Nephron progenitor cell (in vitro differentiated cells): ENCODE measurements at regions not wholly inside any gene's neighbourhood (a gene's known extent, or its start where the extent isn't known, plus 50 kb on each side); places are given as distances from the start of the nearest gene placed in this dataset.

ENCODE experiments used
- DNase-seq: peaks from one replicate; pipeline ENCODE4 v3.0.0; 2021
- H3K27ac Mint-ChIP-seq: 2 replicates; pipeline ENCODE4 v1.8.0; 2021; ENCODE audit warnings: mild to moderate bottlenecking, moderate library complexity, mixed read lengths
- H3K27me3 Mint-ChIP-seq: 2 replicates; pipeline ENCODE4 v1.8.0; 2021; ENCODE audit warnings: mild to moderate bottlenecking, low read depth, mixed read lengths; ENCODE audit not compliant: poor library complexity
- H3K36me3 Mint-ChIP-seq: 2 replicates; pipeline ENCODE4 v1.8.0; 2021; ENCODE audit warnings: low read depth, mixed read lengths
- H3K4me1 Mint-ChIP-seq: 2 replicates; pipeline ENCODE4 v1.8.0; 2021; ENCODE audit warnings: mixed read lengths
- H3K4me3 Mint-ChIP-seq: 2 replicates; pipeline ENCODE4 v1.8.0; 2021; ENCODE audit warnings: mild to moderate bottlenecking, moderate library complexity, mixed read lengths
- H3K9me3 Mint-ChIP-seq: 2 replicates; pipeline ENCODE4 v1.8.0; 2021; ENCODE audit warnings: mild to moderate bottlenecking, moderate library complexity, mixed read lengths
- TF ChIP-seq, protein P1 (sequence below): fragments of 200-600 bp; sonication (generic); IDR thresholded peaks from 2 replicates; pipeline ENCODE4 v1.5.0; 2021; ENCODE audit warnings: antibody characterized with exemption

DNA sequence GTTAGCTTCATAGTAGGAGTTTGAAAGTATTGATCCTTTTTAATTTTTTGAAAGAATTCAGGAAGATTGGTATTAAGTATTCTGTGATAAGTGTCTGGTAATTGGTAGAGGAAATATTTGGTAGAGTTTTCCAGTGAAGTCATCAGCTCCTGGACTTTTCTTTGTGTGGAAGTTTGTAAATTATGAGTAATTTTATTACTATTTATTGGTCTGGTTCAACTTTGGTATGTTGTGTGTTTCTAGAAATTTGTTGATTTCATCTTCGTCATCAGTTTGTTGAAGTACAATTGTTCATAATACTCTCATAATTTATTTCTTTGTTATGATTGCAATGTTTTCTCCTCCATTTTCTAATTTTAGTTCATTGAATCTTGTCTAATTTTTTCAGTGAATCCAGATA is 832.0 kb downstream of the OTOL1 start:
- H3K4me3 Mint-ChIP-seq, result no peak overlapping the region
- H3K36me3 Mint-ChIP-seq, result no peaks in the 10 kb centered on the region
- TF ChIP-seq, protein P1, sequence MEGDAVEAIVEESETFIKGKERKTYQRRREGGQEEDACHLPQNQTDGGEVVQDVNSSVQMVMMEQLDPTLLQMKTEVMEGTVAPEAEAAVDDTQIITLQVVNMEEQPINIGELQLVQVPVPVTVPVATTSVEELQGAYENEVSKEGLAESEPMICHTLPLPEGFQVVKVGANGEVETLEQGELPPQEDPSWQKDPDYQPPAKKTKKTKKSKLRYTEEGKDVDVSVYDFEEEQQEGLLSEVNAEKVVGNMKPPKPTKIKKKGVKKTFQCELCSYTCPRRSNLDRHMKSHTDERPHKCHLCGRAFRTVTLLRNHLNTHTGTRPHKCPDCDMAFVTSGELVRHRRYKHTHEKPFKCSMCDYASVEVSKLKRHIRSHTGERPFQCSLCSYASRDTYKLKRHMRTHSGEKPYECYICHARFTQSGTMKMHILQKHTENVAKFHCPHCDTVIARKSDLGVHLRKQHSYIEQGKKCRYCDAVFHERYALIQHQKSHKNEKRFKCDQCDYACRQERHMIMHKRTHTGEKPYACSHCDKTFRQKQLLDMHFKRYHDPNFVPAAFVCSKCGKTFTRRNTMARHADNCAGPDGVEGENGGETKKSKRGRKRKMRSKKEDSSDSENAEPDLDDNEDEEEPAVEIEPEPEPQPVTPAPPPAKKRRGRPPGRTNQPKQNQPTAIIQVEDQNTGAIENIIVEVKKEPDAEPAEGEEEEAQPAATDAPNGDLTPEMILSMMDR, result no peak
- peaks cover 6% of the 10 kb centered on the region for H3K9me3 Mint-ChIP-seq
- H3K27ac Mint-ChIP-seq, result no peak overlapping the region
- H3K27me3 Mint-ChIP-seq, result no peaks in the 10 kb centered on the region
- no peaks in the 10 kb centered on the region for H3K4me1 Mint-ChIP-seq
- no peak for DNase-seq

DNA sequence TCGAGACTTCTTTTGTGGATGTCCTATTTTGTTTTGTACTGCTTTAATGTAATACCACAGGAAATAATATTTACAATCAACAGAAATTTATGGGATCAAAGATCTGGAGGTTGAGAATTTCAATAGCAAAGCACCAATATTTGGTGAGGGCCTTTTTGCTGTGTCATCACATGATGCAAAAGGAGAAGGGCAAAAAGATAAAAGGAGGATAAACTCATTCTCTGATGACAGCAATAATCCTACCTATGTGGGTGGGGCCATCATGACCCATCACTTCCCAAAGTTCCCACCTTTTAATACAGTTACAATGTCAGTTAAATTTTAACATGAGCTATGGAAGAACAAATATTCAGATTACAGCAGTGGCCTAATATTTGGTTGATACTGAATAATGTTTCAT is 832.9 kb downstream of the OTOL1 start:
- no peak for DNase-seq
- Mint-ChIP-seq H3K9me3 (peaks cover 15% of the 10 kb centered on the region), H3K4me1 (no peaks in the 10 kb centered on the region), H3K27me3 (no peaks in the 10 kb centered on the region), H3K4me3 (no peak overlapping the region), H3K36me3 (peaks cover 6% of the 10 kb centered on the region), H3K27ac (no peak overlapping the region)
- TF ChIP-seq, protein P1, result no peak

DNA sequence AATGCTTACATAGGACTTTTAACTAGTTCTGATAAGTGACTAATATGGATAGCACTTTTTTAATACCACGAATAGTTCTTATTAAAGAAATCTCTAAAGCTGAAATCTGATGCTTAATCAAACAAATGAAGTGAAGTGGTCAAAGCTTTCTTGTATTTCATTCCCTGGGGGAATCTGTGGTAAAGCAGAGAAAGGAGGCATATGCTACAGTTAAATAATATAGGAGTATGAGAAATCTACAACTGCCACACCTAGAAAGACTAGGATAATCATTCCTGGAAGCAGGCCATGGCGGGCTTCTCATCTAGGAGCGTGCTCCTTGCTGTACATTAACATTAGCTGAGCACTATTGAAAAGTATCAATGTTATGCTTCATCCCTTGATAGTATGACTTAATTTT is 835.7 kb downstream of the OTOL1 start:
- Mint-ChIP-seq H3K27ac (no peak overlapping the region), H3K27me3 (no peaks in the 10 kb centered on the region), H3K9me3 (peaks cover 22% of the 10 kb centered on the region), H3K4me3 (no peak overlapping the region), H3K36me3 (peaks cover 6% of the 10 kb centered on the region), H3K4me1 (no peaks in the 10 kb centered on the region)
- TF ChIP-seq, protein P1, result no peak
- DNase-seq, result no peak

DNA sequence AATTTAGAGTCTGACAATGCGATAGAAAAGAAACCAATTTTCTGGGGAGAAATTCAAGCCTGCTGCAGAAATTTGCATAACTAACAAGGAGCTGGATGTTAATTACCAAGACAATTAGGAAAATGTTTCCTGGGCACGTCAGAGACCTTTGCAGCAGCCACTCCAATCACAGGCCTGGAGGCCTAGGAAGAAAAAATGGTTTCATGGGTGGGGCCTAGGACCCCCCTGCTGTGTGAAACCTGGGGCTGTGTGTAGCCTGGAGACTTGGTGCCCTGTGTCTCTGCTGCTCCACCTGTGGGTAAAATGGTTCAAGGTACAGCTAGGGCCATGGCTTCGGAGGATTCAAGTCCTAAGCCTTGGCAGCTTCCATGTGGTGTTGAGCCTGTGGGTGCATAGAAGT is 837.9 kb downstream of the OTOL1 start:
- Mint-ChIP-seq H3K4me3 (no peak overlapping the region), H3K4me1 (no peaks in the 10 kb centered on the region), H3K9me3 (peaks cover 22% of the 10 kb centered on the region), H3K27ac (no peak overlapping the region), H3K36me3 (peaks cover 6% of the 10 kb centered on the region), H3K27me3 (no peaks in the 10 kb centered on the region)
- no peak for DNase-seq
- TF ChIP-seq, protein P1, result no peak

DNA sequence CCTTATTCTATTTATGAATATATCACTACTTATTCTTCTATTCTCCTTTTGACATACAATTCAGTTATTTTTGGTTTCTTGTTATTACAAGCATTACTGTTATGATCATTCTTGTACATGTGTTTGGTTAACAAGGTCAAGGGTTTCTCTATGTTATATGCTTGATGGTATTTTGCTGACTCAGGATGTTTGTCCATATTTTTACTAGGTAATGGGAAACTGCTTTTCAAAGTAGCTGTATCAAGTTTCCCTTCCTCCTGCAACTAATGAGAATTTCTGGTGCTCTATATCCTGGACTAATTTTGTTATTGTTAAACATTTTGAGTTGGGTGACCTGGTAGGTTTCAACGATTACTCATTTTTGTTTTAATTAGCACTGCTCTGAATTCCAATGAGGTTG is 841.0 kb downstream of the OTOL1 start:
- no peak overlapping the region for H3K27ac Mint-ChIP-seq
- H3K27me3 Mint-ChIP-seq, result no peaks in the 10 kb centered on the region
- H3K4me1 Mint-ChIP-seq, result no peaks in the 10 kb centered on the region
- H3K36me3 Mint-ChIP-seq, result peaks cover 6% of the 10 kb centered on the region
- TF ChIP-seq, protein P1, result no peak
- no peak overlapping the region for H3K4me3 Mint-ChIP-seq
- H3K9me3 Mint-ChIP-seq, result peaks cover 16% of the 10 kb centered on the region
- DNase-seq, result no peak

DNA sequence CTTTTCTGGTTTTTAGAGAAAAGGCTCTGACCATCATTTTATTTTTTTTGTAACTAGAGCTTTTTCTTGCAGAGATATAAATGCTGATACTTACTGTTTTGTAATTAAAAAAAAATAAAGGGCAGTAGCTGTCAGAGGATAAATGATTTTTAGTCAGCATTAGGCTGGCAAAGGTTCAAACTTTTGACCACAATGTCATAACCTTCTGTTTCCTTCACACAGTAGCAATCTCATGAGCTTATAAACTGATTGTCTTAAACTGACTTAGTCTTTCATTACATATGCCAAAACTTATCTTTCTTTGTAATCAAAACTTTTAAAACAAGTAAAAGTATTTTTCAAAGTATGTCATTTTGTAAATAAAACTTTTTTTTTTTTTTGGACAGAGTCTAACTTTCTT is 841.9 kb downstream of the OTOL1 start:
- TF ChIP-seq, protein P1, result no peak
- no peak for DNase-seq
- Mint-ChIP-seq H3K4me1 (no peaks in the 10 kb centered on the region), H3K36me3 (peaks cover 6% of the 10 kb centered on the region), H3K9me3 (peaks cover 16% of the 10 kb centered on the region), H3K27ac (no peak overlapping the region), H3K27me3 (no peaks in the 10 kb centered on the region), H3K4me3 (no peak overlapping the region)
